ENCODE measurements at regions not wholly inside any gene's neighbourhood (a gene's known extent, or its start where the extent isn't known, plus 50 kb on each side); places are given as distances from the start of the nearest gene placed in this dataset.

DNA sequence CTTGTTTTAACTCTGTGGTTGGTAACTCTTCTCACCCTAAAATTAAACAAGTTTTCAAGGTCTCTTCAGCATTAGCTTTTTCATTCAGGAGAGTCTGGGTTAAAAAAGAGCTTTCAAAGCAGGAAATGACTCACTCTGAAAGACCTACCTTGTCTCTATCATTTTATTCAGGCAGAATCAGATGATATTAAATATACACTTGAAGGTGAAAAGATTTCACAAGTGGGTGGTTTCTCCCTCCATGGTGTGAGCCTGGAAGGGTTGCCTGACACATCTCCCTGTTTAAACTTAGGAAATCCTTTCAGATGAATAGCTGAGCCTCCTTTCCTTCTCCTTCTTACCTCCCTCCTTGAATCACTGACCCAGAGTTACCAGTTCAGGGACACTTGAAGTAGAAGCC, 1402.0 kb upstream of the PIK3C3 start:
- TF ChIP-seq, protein P1, sequence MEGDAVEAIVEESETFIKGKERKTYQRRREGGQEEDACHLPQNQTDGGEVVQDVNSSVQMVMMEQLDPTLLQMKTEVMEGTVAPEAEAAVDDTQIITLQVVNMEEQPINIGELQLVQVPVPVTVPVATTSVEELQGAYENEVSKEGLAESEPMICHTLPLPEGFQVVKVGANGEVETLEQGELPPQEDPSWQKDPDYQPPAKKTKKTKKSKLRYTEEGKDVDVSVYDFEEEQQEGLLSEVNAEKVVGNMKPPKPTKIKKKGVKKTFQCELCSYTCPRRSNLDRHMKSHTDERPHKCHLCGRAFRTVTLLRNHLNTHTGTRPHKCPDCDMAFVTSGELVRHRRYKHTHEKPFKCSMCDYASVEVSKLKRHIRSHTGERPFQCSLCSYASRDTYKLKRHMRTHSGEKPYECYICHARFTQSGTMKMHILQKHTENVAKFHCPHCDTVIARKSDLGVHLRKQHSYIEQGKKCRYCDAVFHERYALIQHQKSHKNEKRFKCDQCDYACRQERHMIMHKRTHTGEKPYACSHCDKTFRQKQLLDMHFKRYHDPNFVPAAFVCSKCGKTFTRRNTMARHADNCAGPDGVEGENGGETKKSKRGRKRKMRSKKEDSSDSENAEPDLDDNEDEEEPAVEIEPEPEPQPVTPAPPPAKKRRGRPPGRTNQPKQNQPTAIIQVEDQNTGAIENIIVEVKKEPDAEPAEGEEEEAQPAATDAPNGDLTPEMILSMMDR (IDR thresholded peaks at IDR 0.05): no peak
- no peak for TF ChIP-seq EZH2 (IDR thresholded peaks at IDR 0.05)
